HepG2 (cell line): ENCODE measurements at regions not wholly inside any gene's neighbourhood (a gene's known extent, or its start where the extent isn't known, plus 50 kb on each side); places are given as distances from the start of the nearest gene placed in this dataset.

ENCODE experiments used
- ATAC-seq: fragments of 200-7000 bp; cut with Tn5 transposase; 3 replicates; pipeline ENCODE4 v1.9.1; 2020; ENCODE audit warnings: mild to moderate bottlenecking, moderate library complexity
- BruUV-seq: library from RNA; stranded (reverse); fragments of 400-500 nt; replicated peaks from 2 replicates; lab custom pipeline; 2021; lab: Mats Ljungman, UMichigan
- CTCF ChIA-PET: fragments of 300-600 bp; formaldehyde crosslinking; extraction: SDS; loops from one replicate; lab custom pipeline; 2021; ENCODE audit warnings: low total read pairs, inconsistent platforms, low intra/inter-chr PET ratio; lab: Yijun Ruan, JAX
- POLR2A ChIA-PET: fragments of 350-600 bp; sonication (Branson Sonifier 250); formaldehyde crosslinking; loops from one replicate; lab custom pipeline; 2020; ENCODE audit warnings: antibody characterized with exemption, inconsistent platforms; lab: Yijun Ruan, JAX
- DNase-seq: peaks from one replicate; pipeline ENCODE4 v3.0.0-alpha.2; 2015; ENCODE audit warnings: low spot score
- FAIRE-seq: peaks from 3 replicates; lab custom pipeline; 2011; peaks lifted over from hg19 to GRCh38; lab: Jason Lieb, UNC
- H2AFZ ChIP-seq: one replicate; pipeline ENCODE4 v1.6.1; 2011; ENCODE audit warnings: low read length, inconsistent platforms
- H3K27ac ChIP-seq: fragments of 300-600 bp; 3 replicates; pipeline ENCODE4 v1.8.0; 2011; ENCODE audit warnings: mixed run types, mild to moderate bottlenecking, mixed read lengths, low read length, inconsistent platforms; ENCODE audit not compliant: insufficient read depth; ENCODE audit errors: extremely low read length
- H3K27me3 ChIP-seq, 2 experiments: fragments of 200-600 bp in 1 of 2; 2 replicates in 1 of 2; 3 replicates in 1 of 2; pipeline versions ENCODE4 v1.6.0 to v1.8.0; 2011; ENCODE audit warnings: low read length in 2 of 2, mild to moderate bottlenecking in 2 of 2, moderate library complexity in 2 of 2, inconsistent platforms in 1 of 2; ENCODE audit not compliant: insufficient read depth in 2 of 2, control insufficient read depth in 1 of 2
- H3K36me3 ChIP-seq, 2 experiments: fragments of 200-600 bp in 1 of 2; replicated peaks in 1 of 2; 2 replicates in 1 of 2; 3 replicates in 1 of 2; pipeline versions ENCODE4 v1.5.1 to v1.8.0; 2011; ENCODE audit warnings: low read length in 2 of 2, inconsistent platforms in 1 of 2; ENCODE audit not compliant: insufficient read depth in 2 of 2, control insufficient read depth in 1 of 2
- H3K4me1 ChIP-seq: 2 replicates; pipeline ENCODE4 v1.5.1; 2012; ENCODE audit warnings: low read length, inconsistent platforms; ENCODE audit not compliant: insufficient read depth
- H3K4me2 ChIP-seq: 2 replicates; pipeline ENCODE4 v1.6.0; 2011; ENCODE audit warnings: low read depth, low read length, inconsistent platforms
- H3K4me3 ChIP-seq, 3 experiments: fragments of 200-600 bp in 1 of 3; sonication (generic), shearing (Covaris generic) in 1 of 3; replicated peaks in 1 of 3; 2 replicates each; pipeline ENCODE4 v1.5.1; 2011 to 2016; ENCODE audit warnings: low read length in 3 of 3, inconsistent platforms in 2 of 3, low read depth in 2 of 3, mild to moderate bottlenecking in 2 of 3, control low read depth in 1 of 3, mixed read lengths in 1 of 3; ENCODE audit not compliant: insufficient read depth in 1 of 3
- H3K79me2 ChIP-seq: one replicate; pipeline ENCODE4 v1.6.1; 2011; ENCODE audit warnings: low read length, inconsistent platforms; ENCODE audit not compliant: insufficient read depth
- H3K9ac ChIP-seq: 2 replicates; pipeline ENCODE4 v1.6.0; 2011; ENCODE audit warnings: mild to moderate bottlenecking, low read depth, low read length, inconsistent platforms; ENCODE audit not compliant: insufficient read depth
- H3K9me3 ChIP-seq: 2 replicates; pipeline ENCODE4 v1.5.1; 2012; ENCODE audit warnings: mild to moderate bottlenecking, low read length
- H4K20me1 ChIP-seq: 2 replicates; pipeline ENCODE4 v1.6.0; 2011; ENCODE audit warnings: inconsistent platforms, mild to moderate bottlenecking, low read length, moderate library complexity; ENCODE audit not compliant: insufficient read depth
- BORCS8-MEF2B ChIP-seq: sonication (generic); formaldehyde crosslinking; IDR thresholded peaks from 2 replicates; pipeline ENCODE4 v1.8.0; 2022; ENCODE audit warnings: mild to moderate bottlenecking, missing genetic modification reagents
- JDP2 ChIP-seq: sonication (generic); formaldehyde crosslinking; IDR thresholded peaks from 2 replicates; pipeline ENCODE4 v1.8.1; 2022; ENCODE audit warnings: missing genetic modification reagents, borderline replicate concordance
- JUND ChIP-seq: sonication (generic); formaldehyde crosslinking; IDR thresholded peaks from 2 replicates; pipeline ENCODE4 v1.8.0; 2022; ENCODE audit warnings: mild to moderate bottlenecking, missing genetic modification reagents
- NCOA2 ChIP-seq: sonication (generic); formaldehyde crosslinking; IDR thresholded peaks from 2 replicates; pipeline ENCODE4 v1.8.0; 2022; ENCODE audit warnings: inconsistent platforms
- NONO ChIP-seq, 2 experiments: fragments of 450-650 bp in 1 of 2; sonication (generic) in 1 of 2; formaldehyde crosslinking in 1 of 2; IDR thresholded peaks in 1 of 2; conservative IDR thresholded peaks in 1 of 2; 2 replicates each; pipeline versions ENCODE4 v1.6.1 to v1.8.0; 2017 to 2022; ENCODE audit warnings: mild to moderate bottlenecking in 1 of 2, missing genetic modification reagents in 1 of 2, moderate library complexity in 1 of 2
- XBP1 ChIP-seq: sonication (generic); formaldehyde crosslinking; IDR thresholded peaks from 2 replicates; pipeline ENCODE4 v1.5.0; 2020; ENCODE audit warnings: missing genetic modification reagents
- ZFP41 ChIP-seq: sonication (generic); formaldehyde crosslinking; IDR thresholded peaks from 2 replicates; pipeline ENCODE4 v1.4.0; 2020; ENCODE audit warnings: mild to moderate bottlenecking, missing genetic modification reagents, borderline replicate concordance
- WGBS: methylation state at CpG from one replicate; pipeline ENCODE4 v1.1.6; 2017; ENCODE audit warnings: low lambda C conversion rate; 5-methylcytosine and 5-hydroxymethylcytosine counted together
- in situ Hi-C: cut with HindIII; loops from 2 replicates; pipeline ENCODE4 v1.10.0; 2017; ENCODE audit warnings: low pct_unique_long_range_greater_than_20kb; ENCODE audit not compliant: extremely low pct_ligation_motif_present
- intact Hi-C: fragments of 100-400 bp; cut with micrococcal nuclease; formaldehyde crosslinking; loops from one replicate; pipeline ENCODE4 v1.10.0; 2022; ENCODE audit not compliant: unreplicated experiment
- TF ChIP-seq, protein P1 (sequence below): sonication (generic); formaldehyde crosslinking; IDR thresholded peaks from 2 replicates; pipeline ENCODE4 v1.8.0; 2022; ENCODE audit warnings: mild to moderate bottlenecking, missing genetic modification reagents, moderate library complexity
- TF ChIP-seq, protein P2 (sequence below): sonication (generic); formaldehyde crosslinking; IDR thresholded peaks from 2 replicates; pipeline ENCODE4 v1.9.0; 2022; ENCODE audit warnings: low read depth, missing genetic modification reagents

DNA sequence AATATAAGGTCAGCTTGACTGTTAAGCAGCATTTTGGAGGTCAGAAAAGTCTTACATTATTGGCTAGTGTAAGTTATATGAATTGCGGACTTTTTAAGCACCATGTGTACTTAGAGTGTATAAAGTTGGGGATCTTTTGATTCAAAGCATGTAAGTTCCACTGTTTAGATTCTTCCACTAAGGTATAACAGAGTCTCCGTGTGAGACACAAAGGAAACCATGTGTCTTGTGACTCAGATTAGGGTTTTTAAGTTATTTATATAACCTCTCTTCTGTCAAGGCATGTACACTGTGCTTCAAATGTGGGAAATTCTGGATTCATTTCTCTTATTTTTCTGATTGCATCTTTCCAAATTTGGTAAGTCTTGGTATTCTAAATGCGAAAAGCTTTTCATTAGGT, 143.5 kb upstream of the SOX2 start (continued):
- TF ChIP-seq NONO (IDR thresholded peaks at IDR 0.05) (no peak), NONO (CRISPR knock-in tag; conservative IDR thresholded peaks at IDR 0.05) (no peak)
- TF ChIP-seq, all 625 proteins: peak for 0

DNA sequence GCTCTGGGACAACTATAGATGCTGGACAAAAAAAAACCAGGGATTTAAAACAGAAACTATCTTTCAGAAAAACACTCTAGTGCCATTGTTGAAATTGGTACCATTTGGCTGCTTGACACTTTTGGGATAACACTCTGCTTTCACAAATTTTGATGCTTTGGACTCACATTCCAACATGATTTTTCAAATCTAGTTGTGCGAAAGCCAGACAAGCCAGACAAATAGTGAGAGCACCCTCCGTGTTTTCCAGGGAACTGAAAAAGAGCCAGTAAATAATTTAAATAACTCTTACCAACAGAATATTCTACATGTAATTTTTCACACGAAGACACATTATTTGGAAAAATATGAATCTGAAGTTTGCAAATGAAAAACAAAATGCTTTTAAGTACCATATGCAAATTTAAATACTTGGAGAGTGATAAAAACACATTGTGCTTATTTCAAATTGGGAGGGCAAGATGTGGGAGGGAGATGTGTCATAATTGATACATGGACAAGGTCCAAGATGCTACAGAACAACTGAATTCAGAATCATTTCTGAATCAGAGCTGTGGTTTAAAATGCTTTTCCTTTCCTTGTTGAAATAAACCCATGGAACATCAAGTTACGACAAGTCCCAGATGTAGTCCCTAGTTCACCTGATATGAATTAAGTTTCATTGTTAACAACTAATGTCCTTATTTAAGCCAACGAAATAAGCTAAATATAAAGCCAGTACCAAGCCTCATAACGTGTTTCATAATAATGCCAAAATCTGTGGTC, 144.2 kb upstream of the SOX2 start:
- H2AFZ ChIP-seq = no peak overlapping the region
- CTCF ChIA-PET = no interaction called here
- intact Hi-C loops (no loop called here), in situ Hi-C loops (no loop called here)
- no TSS peak for BruUV-seq
- DNase-seq (no peak), FAIRE-seq (no peak), ATAC-seq (no peak)
- H3K9ac ChIP-seq = no peak overlapping the region
- no peaks in the 10 kb centered on the region for H3K4me1 ChIP-seq
- H3K9me3 ChIP-seq = no peaks in the 10 kb centered on the region
- no peak overlapping the region for H3K27ac ChIP-seq
- TF ChIP-seq BORCS8-MEF2B (CRISPR knock-in tag) (no peak), ZFP41 (CRISPR knock-in tag) (no peak), JDP2 (CRISPR knock-in tag) (no peak), XBP1 (no peak), NCOA2 (CRISPR knock-in tag) (no peak), JUND (CRISPR knock-in tag) (no peak)
- TF ChIP-seq, protein P1, sequence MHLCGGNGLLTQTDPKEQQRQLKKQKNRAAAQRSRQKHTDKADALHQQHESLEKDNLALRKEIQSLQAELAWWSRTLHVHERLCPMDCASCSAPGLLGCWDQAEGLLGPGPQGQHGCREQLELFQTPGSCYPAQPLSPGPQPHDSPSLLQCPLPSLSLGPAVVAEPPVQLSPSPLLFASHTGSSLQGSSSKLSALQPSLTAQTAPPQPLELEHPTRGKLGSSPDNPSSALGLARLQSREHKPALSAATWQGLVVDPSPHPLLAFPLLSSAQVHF (CRISPR knock-in tag) = no peak
- TF ChIP-seq, protein P2, sequence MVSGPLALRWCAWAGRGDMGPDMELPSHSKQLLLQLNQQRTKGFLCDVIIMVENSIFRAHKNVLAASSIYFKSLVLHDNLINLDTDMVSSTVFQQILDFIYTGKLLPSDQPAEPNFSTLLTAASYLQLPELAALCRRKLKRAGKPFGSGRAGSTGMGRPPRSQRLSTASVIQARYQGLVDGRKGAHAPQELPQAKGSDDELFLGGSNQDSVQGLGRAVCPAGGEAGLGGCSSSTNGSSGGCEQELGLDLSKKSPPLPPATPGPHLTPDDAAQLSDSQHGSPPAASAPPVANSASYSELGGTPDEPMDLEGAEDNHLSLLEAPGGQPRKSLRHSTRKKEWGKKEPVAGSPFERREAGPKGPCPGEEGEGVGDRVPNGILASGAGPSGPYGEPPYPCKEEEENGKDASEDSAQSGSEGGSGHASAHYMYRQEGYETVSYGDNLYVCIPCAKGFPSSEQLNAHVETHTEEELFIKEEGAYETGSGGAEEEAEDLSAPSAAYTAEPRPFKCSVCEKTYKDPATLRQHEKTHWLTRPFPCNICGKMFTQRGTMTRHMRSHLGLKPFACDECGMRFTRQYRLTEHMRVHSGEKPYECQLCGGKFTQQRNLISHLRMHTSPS (CRISPR knock-in tag) = no peak
- H3K4me2 ChIP-seq = no peak overlapping the region
- no peaks in the 10 kb centered on the region for H3K79me2 ChIP-seq
- H4K20me1 ChIP-seq = no peaks in the 10 kb centered on the region
- no peaks in the 10 kb centered on the region for H3K36me3 ChIP-seq
- no peaks in the 10 kb centered on the region; a peak in 1 of 5 replicates for H3K27me3 ChIP-seq
- POLR2A ChIA-PET = no interaction called here
- H3K4me3 ChIP-seq = no peak overlapping the region
- 12% methylated on average over 6 of the region's 6 CpGs for WGBS
